ENCODE measurements at regions not wholly inside any gene's neighbourhood (a gene's known extent, or its start where the extent isn't known, plus 50 kb on each side); places are given as distances from the start of the nearest gene placed in this dataset.
"Not testable (repeated sequence)": the region's sequence is repeated elsewhere in the genome, so short reads cannot be mapped to it uniquely, and the experiment has no call there.

DNA sequence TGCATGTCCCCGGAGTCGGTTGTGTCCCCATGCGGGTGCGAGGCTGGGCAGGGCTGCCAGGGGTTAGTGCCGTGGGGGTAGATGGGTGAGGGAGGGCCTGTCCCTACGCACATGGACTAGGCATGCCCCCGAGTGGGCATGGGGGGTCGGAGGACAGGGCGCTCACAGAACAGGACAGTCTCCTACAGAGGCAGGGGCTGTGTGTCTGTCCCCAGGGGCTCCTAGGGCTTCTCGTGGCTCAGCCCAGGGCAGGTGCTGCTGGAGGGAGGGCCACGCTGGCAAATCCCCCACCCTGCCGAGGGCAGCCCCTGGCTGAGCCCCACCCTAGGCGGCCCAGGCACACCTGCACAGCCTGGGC lies 141.3 kb downstream of the TMEM121 start:
- TF ChIP-seq CTCF (IDR thresholded peaks at IDR 0.05; ENCODE audit: low read depth, low read length); MAX (IDR thresholded peaks at IDR 0.05; ENCODE audit: low read depth, low read length); POLR2A (IDR thresholded peaks at IDR 0.05; ENCODE audit: extremely low read depth, insufficient read length); MYC (IDR thresholded peaks at IDR 0.05; ENCODE audit: low read depth, low read length): not testable (repeated sequence)

Data from NB4 (cell line).